Lung (tissue), 11 donors: ENCODE measurements at regions not wholly inside any gene's neighbourhood (a gene's known extent, or its start where the extent isn't known, plus 50 kb on each side); places are given as distances from the start of the nearest gene placed in this dataset.

Source experiments
- ATAC-seq: fragments of 200-7000 bp; cut with Tn5 transposase; one replicate; pipeline ENCODE4 v1.9.1; 2020; ENCODE audit warnings: moderate number of reproducible peaks; ENCODE audit not compliant: insufficient read depth, low FRiP score
- DNase-seq, 3 donors: peaks; one replicate each; pipeline ENCODE4 v3.0.0-alpha.2; 2013 to 2017
- H3K27ac ChIP-seq, 2 donors: one replicate each; pipeline ENCODE4 v1.5.1; 2013; ENCODE audit warnings: mild to moderate bottlenecking in 2 of 2, moderate library complexity in 2 of 2, control low read depth in 1 of 2, inconsistent platforms in 1 of 2, low read depth in 1 of 2, low read length in 1 of 2
- H3K27me3 ChIP-seq, 3 donors: one replicate each; pipeline ENCODE4 v1.5.1; 2013; ENCODE audit warnings: low read length in 2 of 3; ENCODE audit not compliant: control insufficient read depth in 3 of 3, insufficient read depth in 3 of 3
- H3K36me3 ChIP-seq, 4 donors: one replicate each; pipeline ENCODE4 v1.5.1; 2013; ENCODE audit warnings: low read length in 4 of 4, mild to moderate bottlenecking in 1 of 4, moderate library complexity in 1 of 4; ENCODE audit not compliant: control insufficient read depth in 4 of 4, insufficient read depth in 4 of 4
- H3K4me1 ChIP-seq, 5 donors: one replicate each; pipeline ENCODE4 v1.5.1; 2013; ENCODE audit warnings: low read length in 5 of 5, mild to moderate bottlenecking in 2 of 5, moderate library complexity in 1 of 5; ENCODE audit not compliant: control insufficient read depth in 5 of 5, insufficient read depth in 5 of 5
- H3K4me3 ChIP-seq: one replicate; pipeline ENCODE4 v1.5.1; 2013; ENCODE audit warnings: mild to moderate bottlenecking, control low read depth, moderate library complexity
- H3K9ac ChIP-seq, 2 donors: one replicate each; pipeline ENCODE4 v1.5.1; 2013; ENCODE audit warnings: low read length in 2 of 2, control low read depth in 1 of 2; ENCODE audit not compliant: insufficient read depth in 1 of 2
- H3K9me3 ChIP-seq, 4 donors: one replicate each; pipeline ENCODE4 v1.5.1; 2013; ENCODE audit warnings: low read length in 3 of 4, mild to moderate bottlenecking in 1 of 4, moderate library complexity in 1 of 4; ENCODE audit not compliant: control insufficient read depth in 4 of 4, insufficient read depth in 3 of 4
- WGBS, 2 donors: extraction: QIAGEN DNeasy Blood & Tissue Kit; methylation state at CpG; one replicate each; pipeline ENCODE4 v1.1.7; 2013; 5-methylcytosine and 5-hydroxymethylcytosine counted together
- TF ChIP-seq, protein P1 (sequence below): IDR thresholded peaks from 2 replicates; pipeline ENCODE4 v1.5.1; 2012; ENCODE audit warnings: mild to moderate bottlenecking; ENCODE audit errors: control extremely low read depth, extremely low read depth
- donor health status: control.
- donor health status: control.
- donor health status: Bipolar disorder and iron deficiency.
- donor health status: healthy.
- donor health status: DM: yes; HTN: yes; CAD: no.

DNA sequence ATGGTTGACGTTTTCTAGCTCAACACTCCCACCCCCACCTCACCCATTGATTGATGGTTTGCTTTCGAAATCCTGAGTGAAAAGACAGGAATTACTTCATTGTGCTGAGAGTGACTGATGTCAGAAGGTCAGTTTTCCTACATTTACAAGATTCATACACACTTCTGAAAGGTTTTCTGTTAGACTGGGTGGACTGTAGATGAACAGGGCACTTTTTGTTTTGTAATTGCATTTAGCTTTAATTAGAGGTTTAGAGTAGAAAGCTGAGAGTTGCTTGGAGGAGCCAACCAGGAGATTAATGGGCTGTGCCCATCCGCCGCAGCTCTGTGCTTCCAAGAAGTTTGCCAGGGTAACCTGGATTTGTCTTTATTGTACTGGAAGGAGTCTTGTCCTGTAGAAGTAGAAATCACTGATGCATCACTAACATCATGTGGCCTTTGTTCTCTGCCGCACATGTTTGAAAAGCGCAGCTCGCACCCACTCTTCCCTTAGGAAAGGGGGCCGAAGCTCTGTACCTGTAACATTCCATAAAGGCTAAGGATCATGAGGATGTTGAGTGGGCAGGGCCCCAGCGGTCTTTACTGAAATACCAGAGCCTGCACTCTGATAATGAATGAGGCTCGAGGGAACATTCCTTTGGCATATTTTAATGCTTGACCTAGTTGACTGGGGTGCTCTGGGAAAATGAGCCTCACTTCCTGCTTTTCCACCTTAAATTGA, 267.6 kb upstream of the DMRT1 start:
- H3K4me3 ChIP-seq = no peak overlapping the region
- ATAC-seq (peak; percentile 77), DNase-seq (peak; percentile 37 to 60 (median 45))
- TF ChIP-seq, protein P1, sequence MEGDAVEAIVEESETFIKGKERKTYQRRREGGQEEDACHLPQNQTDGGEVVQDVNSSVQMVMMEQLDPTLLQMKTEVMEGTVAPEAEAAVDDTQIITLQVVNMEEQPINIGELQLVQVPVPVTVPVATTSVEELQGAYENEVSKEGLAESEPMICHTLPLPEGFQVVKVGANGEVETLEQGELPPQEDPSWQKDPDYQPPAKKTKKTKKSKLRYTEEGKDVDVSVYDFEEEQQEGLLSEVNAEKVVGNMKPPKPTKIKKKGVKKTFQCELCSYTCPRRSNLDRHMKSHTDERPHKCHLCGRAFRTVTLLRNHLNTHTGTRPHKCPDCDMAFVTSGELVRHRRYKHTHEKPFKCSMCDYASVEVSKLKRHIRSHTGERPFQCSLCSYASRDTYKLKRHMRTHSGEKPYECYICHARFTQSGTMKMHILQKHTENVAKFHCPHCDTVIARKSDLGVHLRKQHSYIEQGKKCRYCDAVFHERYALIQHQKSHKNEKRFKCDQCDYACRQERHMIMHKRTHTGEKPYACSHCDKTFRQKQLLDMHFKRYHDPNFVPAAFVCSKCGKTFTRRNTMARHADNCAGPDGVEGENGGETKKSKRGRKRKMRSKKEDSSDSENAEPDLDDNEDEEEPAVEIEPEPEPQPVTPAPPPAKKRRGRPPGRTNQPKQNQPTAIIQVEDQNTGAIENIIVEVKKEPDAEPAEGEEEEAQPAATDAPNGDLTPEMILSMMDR = no peak
- no peaks in the 10 kb centered on the region for H3K36me3 ChIP-seq
- no peaks in the 10 kb centered on the region for H3K9me3 ChIP-seq
- peak overlapping the region; percentile 11 to 85 for H3K27ac ChIP-seq
- H3K4me1 ChIP-seq = peaks cover 0 to 18% (median 4%) of the 10 kb centered on the region in 5 donors
- H3K27me3 ChIP-seq = no peaks in the 10 kb centered on the region
- 66 to 83% methylated on average over 10 of the region's 10 CpGs for WGBS, 2 donors
- H3K9ac ChIP-seq = no peak overlapping the region

DNA sequence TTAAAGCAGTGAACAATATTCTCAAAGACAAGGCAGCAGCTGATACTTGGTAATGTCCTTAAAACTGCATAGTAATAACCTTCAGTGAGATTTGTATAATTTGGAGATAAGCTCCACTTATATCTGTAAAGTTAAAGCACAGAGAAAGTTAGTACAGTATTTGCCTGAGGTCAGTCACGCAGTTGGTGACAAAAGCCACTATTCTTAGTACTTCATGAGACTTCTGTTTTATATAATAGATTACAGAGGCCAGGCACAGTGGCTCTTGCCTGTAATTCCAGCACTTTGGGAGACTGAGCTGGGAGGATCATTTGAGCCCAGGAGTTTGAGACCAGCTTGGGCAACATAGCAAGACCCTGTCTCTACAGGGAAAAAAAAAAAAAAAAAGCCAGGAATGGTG, 266.4 kb upstream of the DMRT1 start:
- TF ChIP-seq, protein P1 = no peak
- Histone ChIP-seq H3K4me3 (no peak overlapping the region), H3K36me3 (no peaks in the 10 kb centered on the region), H3K9me3 (no peaks in the 10 kb centered on the region), H3K27ac (peak overlapping the region in 1 of 2 donors; percentile 85), H3K9ac (no peak overlapping the region), H3K4me1 (peaks cover 0 to 18% (median 4%) of the 10 kb centered on the region in 5 donors), H3K27me3 (no peaks in the 10 kb centered on the region)
- DNase-seq (no peak), ATAC-seq (no peak)
- 74 to 90% methylated on average over 1 of the region's 1 CpG for WGBS, 2 donors

DNA sequence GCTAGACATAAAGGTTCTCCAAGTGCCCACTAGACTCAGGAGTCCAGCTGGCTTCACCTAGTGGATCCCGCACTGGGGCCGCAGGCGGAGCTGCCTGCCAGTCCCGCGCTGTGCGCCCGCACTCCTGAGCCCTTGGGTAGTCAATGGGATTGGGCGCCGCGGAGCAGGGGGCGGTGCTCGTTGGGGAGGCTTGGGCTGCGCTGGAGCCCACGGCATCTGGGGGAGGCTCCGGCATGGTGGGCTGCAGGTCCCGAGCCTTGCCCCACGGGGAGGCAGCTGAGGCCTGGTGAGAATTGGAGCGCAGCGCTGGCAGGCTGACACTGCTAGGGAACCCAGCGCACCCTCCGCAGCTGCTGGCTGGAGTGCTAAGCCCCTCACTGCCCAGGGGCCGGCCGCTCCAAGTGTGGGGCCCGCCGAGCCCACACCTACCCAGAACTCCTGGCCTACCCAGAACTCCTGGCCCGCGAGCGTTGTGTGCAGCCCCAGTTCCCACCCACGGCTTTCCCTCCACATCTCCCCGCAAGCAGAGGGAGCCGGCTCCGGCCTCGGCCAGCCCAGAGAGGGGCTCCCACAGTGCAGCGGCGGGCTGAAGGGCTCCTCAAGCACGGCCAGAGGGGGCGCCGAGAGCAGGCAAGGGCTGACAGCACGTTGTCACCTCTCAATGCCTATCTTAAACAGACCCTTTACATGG, 260.7 kb upstream of the DMRT1 start:
- Histone ChIP-seq H3K4me1 (peaks cover 0 to 14% (median 4%) of the 10 kb centered on the region in 5 donors), H3K36me3 (no peaks in the 10 kb centered on the region), H3K9me3 (no peaks in the 10 kb centered on the region), H3K4me3 (no peak overlapping the region), H3K27me3 (no peaks in the 10 kb centered on the region), H3K9ac (no peak overlapping the region), H3K27ac (no peak overlapping the region)
- TF ChIP-seq, protein P1 = no peak
- 94 to 96% methylated on average over 27 to 39 of the region's 39 CpGs for WGBS, 2 donors
- ATAC-seq (no peak), DNase-seq (no peak)
